ENCODE measurements at regions not wholly inside any gene's neighbourhood (a gene's known extent, or its start where the extent isn't known, plus 50 kb on each side); places are given as distances from the start of the nearest gene placed in this dataset.

- no peaks in the 10 kb centered on the region for H4K20me1 ChIP-seq (ENCODE audit: insufficient read depth)
- no peak overlapping the region for H3K4me3 ChIP-seq (replicated peaks in 1 of 2; ENCODE audit: low read depth in 1 of 2, low read length in 2 of 2)
- no peak overlapping the region for H3K4me2 ChIP-seq (ENCODE audit: low read length)
- H2AFZ ChIP-seq (ENCODE audit: low read depth, low read length, poor library complexity, severe bottlenecking), result no peak overlapping the region
- no TSS peak for BruUV-seq (replicated peaks)
- H3K27ac ChIP-seq (ENCODE audit: low read depth, low read length), result no peak overlapping the region
- POLR2A ChIA-PET, result no interaction called here
- no peaks in the 10 kb centered on the region for H3K4me1 ChIP-seq (ENCODE audit: control insufficient read depth in 1 of 2, insufficient read depth in 2 of 2, low read length in 2 of 2)
- CTCF ChIA-PET, result no interaction called here
- ATAC-seq, result no peak
- RAD21 ChIA-PET (ENCODE audit: low non-redundant PET in 1 of 2, low total read pairs in 2 of 2, uncharacterized antibody in 2 of 2, unreplicated experiment in 2 of 2), result no interaction called here
- H3K9me2 ChIP-seq (ENCODE audit: insufficient read depth), result no peaks in the 10 kb centered on the region
- intact Hi-C loops (cut with micrococcal nuclease), result no loop called here
- no peak overlapping the region for H3K9ac ChIP-seq (ENCODE audit: low read length)
- TF ChIP-seq, protein P1, sequence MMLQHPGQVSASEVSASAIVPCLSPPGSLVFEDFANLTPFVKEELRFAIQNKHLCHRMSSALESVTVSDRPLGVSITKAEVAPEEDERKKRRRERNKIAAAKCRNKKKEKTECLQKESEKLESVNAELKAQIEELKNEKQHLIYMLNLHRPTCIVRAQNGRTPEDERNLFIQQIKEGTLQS (IDR thresholded peaks at IDR 0.05), result no peak
- TF ChIP-seq EZH2phosphoT487 (IDR thresholded peaks at IDR 0.05; ENCODE audit: borderline replicate concordance), result no peak
- no peak for TF ChIP-seq EZH2 (IDR thresholded peaks at IDR 0.05)
- TF ChIP-seq EGR1 (IDR thresholded peaks at IDR 0.05; ENCODE audit: low read depth), result no peak
- no peak for TF ChIP-seq TCF7L2 (IDR thresholded peaks at IDR 0.05; ENCODE audit: borderline replicate concordance, extremely low read depth, insufficient read depth, insufficient read length)
- no peak for TF ChIP-seq SIN3A (IDR thresholded peaks at IDR 0.05; ENCODE audit: low read depth)
- TF ChIP-seq MAX (IDR thresholded peaks at IDR 0.05), result no peak
- no peak for TF ChIP-seq ZFX (IDR thresholded peaks at IDR 0.05)
- TF ChIP-seq CTCF (IDR thresholded peaks at IDR 0.05 in 2 of 3, conservative IDR thresholded peaks at IDR 0.05 in 1 of 3; ENCODE audit: borderline replicate concordance in 1 of 3, insufficient read depth in 1 of 3, low read depth in 2 of 3, low read length in 2 of 3), result no peak
- H3K27me3 ChIP-seq (ENCODE audit: insufficient read depth, low read length), result no peaks in the 10 kb centered on the region
- H3K36me3 ChIP-seq (ENCODE audit: control insufficient read depth in 1 of 2, insufficient read depth in 2 of 2, low read length in 2 of 2), result no peaks in the 10 kb centered on the region
- no peak for DNase-seq (ENCODE audit: low read depth, low spot score)
- 0 out of 4 replicates have a peak, but pooled peaks cover 0 to 3% of the 10 kb centered on the region in 2 experiments for H3K9me3 ChIP-seq (ENCODE audit: control insufficient read depth in 1 of 2, insufficient read depth in 1 of 2, low read depth in 1 of 2, low read length in 2 of 2)
- no peaks in the 10 kb centered on the region for H3K79me2 ChIP-seq (ENCODE audit: insufficient read depth, low read length)
Observed at GRCh38 chr2:150319085-150319484, 168.4 kb downstream of the RND3 start.
